ENCODE measurements at regions not wholly inside any gene's neighbourhood (a gene's known extent, or its start where the extent isn't known, plus 50 kb on each side); places are given as distances from the start of the nearest gene placed in this dataset.

DNA sequence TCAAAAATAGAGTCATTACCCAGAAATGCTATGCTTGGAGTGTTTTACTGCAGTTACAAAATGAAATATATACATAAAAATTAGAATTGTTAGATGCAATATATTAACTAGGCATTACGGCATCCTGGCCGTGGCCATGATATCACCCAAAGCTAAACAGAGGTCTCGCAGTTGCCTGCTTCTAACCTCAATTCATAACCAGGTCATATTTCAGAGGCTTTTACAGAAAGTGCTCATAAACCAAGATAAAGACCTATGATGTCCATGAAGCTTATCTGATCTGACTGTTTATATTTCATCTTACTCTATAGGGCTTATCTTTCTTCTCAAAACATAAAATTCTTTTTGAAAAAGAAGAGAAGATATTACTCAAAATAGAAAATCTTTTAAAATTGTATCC lies 664.5 kb upstream of the SALL1 start:
- no peak for TF ChIP-seq TAF1 (IDR thresholded peaks at IDR 0.05; ENCODE audit: low read depth)
- no peak for TF ChIP-seq RAD21 (IDR thresholded peaks at IDR 0.05; ENCODE audit: low read depth)
- TF ChIP-seq CREB1 (IDR thresholded peaks at IDR 0.05; ENCODE audit: low read depth), result no peak
- no peak for TF ChIP-seq ZBTB7A (IDR thresholded peaks at IDR 0.05; ENCODE audit: low read depth)
- TF ChIP-seq EP300 (IDR thresholded peaks at IDR 0.05; ENCODE audit: borderline replicate concordance), result no peak
- TF ChIP-seq NFIC (IDR thresholded peaks at IDR 0.05), result no peak
- no peak for TF ChIP-seq TEAD4 (IDR thresholded peaks at IDR 0.05)
- TF ChIP-seq CEBPB (IDR thresholded peaks at IDR 0.05), result no peak
- no peak for TF ChIP-seq EGR1 (IDR thresholded peaks at IDR 0.05)
- no peak for TF ChIP-seq FOXM1 (IDR thresholded peaks at IDR 0.05; ENCODE audit: borderline replicate concordance, low read depth)
- no peak for TF ChIP-seq YY1 (IDR thresholded peaks at IDR 0.05; ENCODE audit: low read depth)
- TF ChIP-seq, protein P1, sequence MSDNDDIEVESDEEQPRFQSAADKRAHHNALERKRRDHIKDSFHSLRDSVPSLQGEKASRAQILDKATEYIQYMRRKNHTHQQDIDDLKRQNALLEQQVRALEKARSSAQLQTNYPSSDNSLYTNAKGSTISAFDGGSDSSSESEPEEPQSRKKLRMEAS (IDR thresholded peaks at IDR 0.05), result no peak
- TF ChIP-seq TCF12 (IDR thresholded peaks at IDR 0.05; ENCODE audit: low read depth), result no peak
- TF ChIP-seq, protein P2, sequence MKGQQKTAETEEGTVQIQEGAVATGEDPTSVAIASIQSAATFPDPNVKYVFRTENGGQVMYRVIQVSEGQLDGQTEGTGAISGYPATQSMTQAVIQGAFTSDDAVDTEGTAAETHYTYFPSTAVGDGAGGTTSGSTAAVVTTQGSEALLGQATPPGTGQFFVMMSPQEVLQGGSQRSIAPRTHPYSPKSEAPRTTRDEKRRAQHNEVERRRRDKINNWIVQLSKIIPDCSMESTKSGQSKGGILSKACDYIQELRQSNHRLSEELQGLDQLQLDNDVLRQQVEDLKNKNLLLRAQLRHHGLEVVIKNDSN (IDR thresholded peaks at IDR 0.05), result no peak

DNA sequence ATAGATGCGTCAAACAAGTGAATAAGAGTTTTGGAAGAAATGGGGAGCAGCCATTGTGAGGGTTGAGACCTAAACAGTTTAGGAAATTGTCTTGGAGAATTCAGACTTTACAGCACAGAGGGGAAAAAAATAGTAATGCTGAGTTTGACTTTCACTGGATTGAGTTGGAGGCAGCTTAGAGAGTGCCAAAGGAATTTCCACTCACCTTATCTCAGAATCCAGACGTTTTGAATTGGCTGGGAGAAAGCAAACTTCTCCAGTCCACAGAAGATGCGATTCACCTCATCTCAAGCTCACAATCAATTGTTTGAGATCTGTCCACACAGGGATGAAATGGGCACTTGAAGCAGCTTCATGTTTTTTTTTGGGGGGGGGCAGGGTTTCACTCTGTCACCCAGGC lies 663.5 kb upstream of the SALL1 start:
- TF ChIP-seq YY1 (IDR thresholded peaks at IDR 0.05; ENCODE audit: low read depth) (no peak), CEBPB (IDR thresholded peaks at IDR 0.05) (no peak), TAF1 (IDR thresholded peaks at IDR 0.05; ENCODE audit: low read depth) (no peak), TCF12 (IDR thresholded peaks at IDR 0.05; ENCODE audit: low read depth) (no peak), EP300 (IDR thresholded peaks at IDR 0.05; ENCODE audit: borderline replicate concordance) (no peak), CREB1 (IDR thresholded peaks at IDR 0.05; ENCODE audit: low read depth) (no peak), RAD21 (IDR thresholded peaks at IDR 0.05; ENCODE audit: low read depth) (no peak), ZBTB7A (IDR thresholded peaks at IDR 0.05; ENCODE audit: low read depth) (no peak), FOXM1 (IDR thresholded peaks at IDR 0.05; ENCODE audit: borderline replicate concordance, low read depth) (no peak), EGR1 (IDR thresholded peaks at IDR 0.05) (no peak), NFIC (IDR thresholded peaks at IDR 0.05) (no peak)
- TF ChIP-seq, protein P2 (IDR thresholded peaks at IDR 0.05), result no peak
- TF ChIP-seq, protein P1 (IDR thresholded peaks at IDR 0.05), result no peak

DNA sequence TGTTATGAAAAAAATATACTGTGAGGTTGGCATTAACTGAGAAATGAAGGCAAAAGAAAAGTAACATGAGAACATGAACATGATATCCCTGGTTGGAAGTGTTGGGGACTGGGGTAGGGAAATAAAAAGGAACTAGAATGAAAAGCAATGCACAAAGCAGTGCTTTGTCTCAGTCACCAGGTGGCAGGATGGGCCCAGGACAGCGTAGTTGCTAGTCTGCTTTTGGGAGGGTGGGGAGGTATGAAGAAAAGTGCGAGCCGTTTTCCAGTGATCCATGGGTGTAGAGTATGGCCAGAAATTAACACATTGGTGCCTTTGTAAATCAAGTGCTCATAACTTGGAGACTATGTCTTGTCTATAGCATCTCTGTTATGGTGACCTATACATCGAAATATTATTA lies 662.5 kb upstream of the SALL1 start:
- TF ChIP-seq TAF1 (IDR thresholded peaks at IDR 0.05; ENCODE audit: low read depth) (no peak), NFIC (IDR thresholded peaks at IDR 0.05) (no peak), CREB1 (IDR thresholded peaks at IDR 0.05; ENCODE audit: low read depth) (no peak), TEAD4 (IDR thresholded peaks at IDR 0.05) (no peak), CEBPB (IDR thresholded peaks at IDR 0.05) (no peak), RAD21 (IDR thresholded peaks at IDR 0.05; ENCODE audit: low read depth) (no peak), ZBTB7A (IDR thresholded peaks at IDR 0.05; ENCODE audit: low read depth) (no peak), EP300 (IDR thresholded peaks at IDR 0.05; ENCODE audit: borderline replicate concordance) (no peak), FOXM1 (IDR thresholded peaks at IDR 0.05; ENCODE audit: borderline replicate concordance, low read depth) (no peak), TCF12 (IDR thresholded peaks at IDR 0.05; ENCODE audit: low read depth) (no peak), EGR1 (IDR thresholded peaks at IDR 0.05) (no peak), YY1 (IDR thresholded peaks at IDR 0.05; ENCODE audit: low read depth) (no peak)
- TF ChIP-seq, protein P1 (IDR thresholded peaks at IDR 0.05), result no peak
- TF ChIP-seq, protein P3, sequence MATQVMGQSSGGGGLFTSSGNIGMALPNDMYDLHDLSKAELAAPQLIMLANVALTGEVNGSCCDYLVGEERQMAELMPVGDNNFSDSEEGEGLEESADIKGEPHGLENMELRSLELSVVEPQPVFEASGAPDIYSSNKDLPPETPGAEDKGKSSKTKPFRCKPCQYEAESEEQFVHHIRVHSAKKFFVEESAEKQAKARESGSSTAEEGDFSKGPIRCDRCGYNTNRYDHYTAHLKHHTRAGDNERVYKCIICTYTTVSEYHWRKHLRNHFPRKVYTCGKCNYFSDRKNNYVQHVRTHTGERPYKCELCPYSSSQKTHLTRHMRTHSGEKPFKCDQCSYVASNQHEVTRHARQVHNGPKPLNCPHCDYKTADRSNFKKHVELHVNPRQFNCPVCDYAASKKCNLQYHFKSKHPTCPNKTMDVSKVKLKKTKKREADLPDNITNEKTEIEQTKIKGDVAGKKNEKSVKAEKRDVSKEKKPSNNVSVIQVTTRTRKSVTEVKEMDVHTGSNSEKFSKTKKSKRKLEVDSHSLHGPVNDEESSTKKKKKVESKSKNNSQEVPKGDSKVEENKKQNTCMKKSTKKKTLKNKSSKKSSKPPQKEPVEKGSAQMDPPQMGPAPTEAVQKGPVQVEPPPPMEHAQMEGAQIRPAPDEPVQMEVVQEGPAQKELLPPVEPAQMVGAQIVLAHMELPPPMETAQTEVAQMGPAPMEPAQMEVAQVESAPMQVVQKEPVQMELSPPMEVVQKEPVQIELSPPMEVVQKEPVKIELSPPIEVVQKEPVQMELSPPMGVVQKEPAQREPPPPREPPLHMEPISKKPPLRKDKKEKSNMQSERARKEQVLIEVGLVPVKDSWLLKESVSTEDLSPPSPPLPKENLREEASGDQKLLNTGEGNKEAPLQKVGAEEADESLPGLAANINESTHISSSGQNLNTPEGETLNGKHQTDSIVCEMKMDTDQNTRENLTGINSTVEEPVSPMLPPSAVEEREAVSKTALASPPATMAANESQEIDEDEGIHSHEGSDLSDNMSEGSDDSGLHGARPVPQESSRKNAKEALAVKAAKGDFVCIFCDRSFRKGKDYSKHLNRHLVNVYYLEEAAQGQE (IDR thresholded peaks at IDR 0.05; ENCODE audit: low read depth), result no peak

DNA sequence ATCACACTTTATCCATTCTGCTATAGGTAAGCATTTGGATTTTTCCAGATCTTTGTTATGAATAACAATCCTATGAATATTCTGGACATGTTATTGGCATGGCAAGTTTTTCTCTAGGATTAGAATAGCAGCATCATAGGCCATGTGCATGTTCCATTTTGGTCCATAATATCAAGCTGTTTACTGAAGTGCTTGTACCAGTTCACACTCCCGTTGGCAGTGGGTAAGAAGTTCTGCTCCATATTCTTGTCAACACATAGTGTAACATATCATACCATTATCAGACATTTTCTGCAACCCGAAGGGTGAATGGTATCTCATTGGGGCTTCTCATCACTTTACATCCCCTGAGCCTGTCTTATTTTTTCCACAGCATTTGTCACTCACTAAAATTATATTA lies 661.9 kb upstream of the SALL1 start:
- TF ChIP-seq, protein P2 (IDR thresholded peaks at IDR 0.05), result no peak

DNA sequence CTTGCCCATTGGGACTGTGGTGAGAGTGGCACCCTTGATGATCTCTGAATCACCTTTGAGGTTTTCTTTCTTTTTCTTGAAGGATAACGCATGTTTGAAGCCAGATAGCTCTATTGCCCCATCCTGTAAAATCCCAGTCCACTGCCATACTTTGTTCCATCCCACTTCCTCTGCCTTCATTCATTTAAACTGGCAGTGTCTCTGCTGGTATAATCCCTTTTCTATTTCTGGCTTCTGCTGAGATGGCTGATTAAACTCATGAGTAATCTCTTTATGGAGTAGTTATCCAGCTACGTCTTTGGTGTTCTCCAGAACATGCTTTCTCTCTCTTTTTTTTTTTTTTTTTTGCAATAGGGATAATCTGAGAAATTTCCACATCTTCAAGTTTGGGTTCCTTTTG lies 656.5 kb upstream of the SALL1 start:
- TF ChIP-seq EGR1 (IDR thresholded peaks at IDR 0.05) (no peak), YY1 (IDR thresholded peaks at IDR 0.05; ENCODE audit: low read depth) (no peak), TAF1 (IDR thresholded peaks at IDR 0.05; ENCODE audit: low read depth) (no peak), RAD21 (IDR thresholded peaks at IDR 0.05; ENCODE audit: low read depth) (no peak), TCF12 (IDR thresholded peaks at IDR 0.05; ENCODE audit: low read depth) (no peak), EP300 (IDR thresholded peaks at IDR 0.05; ENCODE audit: borderline replicate concordance) (no peak), ZBTB7A (IDR thresholded peaks at IDR 0.05; ENCODE audit: low read depth) (no peak), TEAD4 (IDR thresholded peaks at IDR 0.05) (no peak), FOXM1 (IDR thresholded peaks at IDR 0.05; ENCODE audit: borderline replicate concordance, low read depth) (no peak), CEBPB (IDR thresholded peaks at IDR 0.05) (no peak)
- TF ChIP-seq, protein P2 (IDR thresholded peaks at IDR 0.05), result no peak
- TF ChIP-seq, protein P1 (IDR thresholded peaks at IDR 0.05), result no peak

DNA sequence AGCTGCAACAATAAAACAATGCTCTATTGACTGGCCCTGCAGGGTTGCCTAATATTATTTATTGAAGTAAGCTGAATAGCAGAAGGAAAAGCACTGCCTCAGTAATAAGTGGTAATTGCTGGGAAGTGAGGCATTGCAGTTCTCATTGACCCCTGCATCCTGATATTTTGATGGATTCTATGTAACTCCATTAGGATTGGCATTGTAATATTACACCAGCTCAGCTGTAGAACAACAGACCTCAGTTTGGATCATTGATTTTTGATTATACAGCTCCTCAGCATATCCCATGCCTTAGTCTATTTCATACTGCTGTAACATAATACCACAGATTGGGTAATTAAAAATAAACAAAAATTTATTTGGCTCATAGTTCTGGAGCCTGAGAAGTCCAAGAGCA lies 650.6 kb upstream of the SALL1 start:
- TF ChIP-seq ZBTB7A (IDR thresholded peaks at IDR 0.05; ENCODE audit: low read depth) (no peak), EP300 (IDR thresholded peaks at IDR 0.05; ENCODE audit: borderline replicate concordance) (no peak), EGR1 (IDR thresholded peaks at IDR 0.05) (no peak), CEBPB (IDR thresholded peaks at IDR 0.05) (no peak), YY1 (IDR thresholded peaks at IDR 0.05; ENCODE audit: low read depth) (no peak), CREB1 (IDR thresholded peaks at IDR 0.05; ENCODE audit: low read depth) (no peak), TAF1 (IDR thresholded peaks at IDR 0.05; ENCODE audit: low read depth) (no peak), TCF12 (IDR thresholded peaks at IDR 0.05; ENCODE audit: low read depth) (no peak), TEAD4 (IDR thresholded peaks at IDR 0.05) (no peak), RAD21 (IDR thresholded peaks at IDR 0.05; ENCODE audit: low read depth) (no peak), FOXM1 (IDR thresholded peaks at IDR 0.05; ENCODE audit: borderline replicate concordance, low read depth) (no peak)
- TF ChIP-seq, protein P3 (IDR thresholded peaks at IDR 0.05; ENCODE audit: low read depth), result no peak
- TF ChIP-seq, protein P1 (IDR thresholded peaks at IDR 0.05), result no peak
- TF ChIP-seq, protein P2 (IDR thresholded peaks at IDR 0.05), result no peak
